ENCODE measurements at regions not wholly inside any gene's neighbourhood (a gene's known extent, or its start where the extent isn't known, plus 50 kb on each side); places are given as distances from the start of the nearest gene placed in this dataset.
"Not testable (repeated sequence)": the region's sequence is repeated elsewhere in the genome, so short reads cannot be mapped to it uniquely, and the experiment has no call there.

DNA sequence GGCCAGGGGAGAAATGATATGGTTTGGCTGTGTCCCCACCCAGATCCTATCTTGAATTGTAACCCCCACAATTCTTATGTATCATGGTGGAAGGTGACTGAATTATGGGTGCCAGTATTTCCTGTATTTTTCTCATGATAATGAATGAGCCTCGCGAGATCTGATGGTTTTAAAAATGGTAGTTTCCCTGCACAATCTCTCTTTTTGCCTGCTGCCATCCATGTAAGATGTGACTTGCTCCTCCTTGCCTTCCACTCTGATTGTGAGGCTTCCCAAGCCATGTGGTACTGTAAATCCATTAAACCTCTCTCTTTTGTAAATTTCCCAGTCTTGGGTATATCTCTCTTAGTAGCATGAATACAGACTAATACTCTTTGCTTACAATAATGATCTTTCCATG lies 1453.9 kb upstream of the B3GALT2 start:
- H3K4me3 ChIP-seq (ENCODE audit: control insufficient read depth, low read depth, low read length): no peak overlapping the region
- no peak for DNase-seq (ENCODE audit: low read depth)
- no peak for TF ChIP-seq CTCF (IDR thresholded peaks at IDR 0.05; ENCODE audit: control insufficient read depth, insufficient read depth, low read depth, low read length, missing control alignments)

DNA sequence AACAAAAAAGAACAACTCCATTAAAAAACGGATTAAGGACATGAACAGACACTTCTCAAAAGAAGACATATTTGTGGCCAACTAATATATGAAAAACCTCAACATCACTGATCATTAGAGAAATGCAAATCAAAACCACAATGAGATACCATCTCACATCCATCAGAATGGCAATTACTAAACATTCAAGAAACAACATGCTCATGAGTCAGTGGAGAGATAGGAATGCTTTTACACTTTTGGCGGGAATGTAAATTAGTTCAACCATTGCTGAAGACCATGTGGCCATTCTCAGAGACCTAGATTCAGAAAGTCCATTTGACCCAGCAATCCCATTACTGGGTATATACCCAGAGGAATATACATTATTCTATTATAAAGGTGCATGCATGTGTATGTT lies 1442.6 kb upstream of the B3GALT2 start:
- no peak overlapping the region for H3K4me3 ChIP-seq (ENCODE audit: control insufficient read depth, low read depth, low read length)
- no peak for DNase-seq (ENCODE audit: low read depth)
- TF ChIP-seq CTCF (IDR thresholded peaks at IDR 0.05; ENCODE audit: control insufficient read depth, insufficient read depth, low read depth, low read length, missing control alignments): no peak

- H3K4me3 ChIP-seq (ENCODE audit: control insufficient read depth, low read depth, low read length): no peak overlapping the region
- no peak for DNase-seq (ENCODE audit: low read depth)
- no peak for TF ChIP-seq CTCF (IDR thresholded peaks at IDR 0.05; ENCODE audit: control insufficient read depth, insufficient read depth, low read depth, low read length, missing control alignments)
Observed at GRCh38 chr1:194624833-194625232, 1438.4 kb upstream of the B3GALT2 start.

GRCh38 chr1:194618101-194618500 lies 1431.7 kb upstream of the B3GALT2 start:
- TF ChIP-seq CTCF (IDR thresholded peaks at IDR 0.05; ENCODE audit: control insufficient read depth, insufficient read depth, low read depth, low read length, missing control alignments): no peak
- DNase-seq (ENCODE audit: low read depth): no peak

GRCh38 chr1:194617272-194617671 lies 1430.9 kb upstream of the B3GALT2 start:
- H3K4me3 ChIP-seq (ENCODE audit: control insufficient read depth, low read depth, low read length): not testable (repeated sequence)

More at GRCh38 chr1:194618101-194618500, 1431.7 kb upstream of the B3GALT2 start:
- no peak overlapping the region for H3K4me3 ChIP-seq (ENCODE audit: control insufficient read depth, low read depth, low read length)

GRCh38 chr1:194616835-194617234 lies 1430.4 kb upstream of the B3GALT2 start:
- no peak for TF ChIP-seq CTCF (IDR thresholded peaks at IDR 0.05; ENCODE audit: control insufficient read depth, insufficient read depth, low read depth, low read length, missing control alignments)
- no peak for DNase-seq (ENCODE audit: low read depth)
- H3K4me3 ChIP-seq (ENCODE audit: control insufficient read depth, low read depth, low read length): no peak overlapping the region

More at GRCh38 chr1:194617272-194617671, 1430.9 kb upstream of the B3GALT2 start:
- not testable (repeated sequence) for DNase-seq (ENCODE audit: low read depth)

DNA sequence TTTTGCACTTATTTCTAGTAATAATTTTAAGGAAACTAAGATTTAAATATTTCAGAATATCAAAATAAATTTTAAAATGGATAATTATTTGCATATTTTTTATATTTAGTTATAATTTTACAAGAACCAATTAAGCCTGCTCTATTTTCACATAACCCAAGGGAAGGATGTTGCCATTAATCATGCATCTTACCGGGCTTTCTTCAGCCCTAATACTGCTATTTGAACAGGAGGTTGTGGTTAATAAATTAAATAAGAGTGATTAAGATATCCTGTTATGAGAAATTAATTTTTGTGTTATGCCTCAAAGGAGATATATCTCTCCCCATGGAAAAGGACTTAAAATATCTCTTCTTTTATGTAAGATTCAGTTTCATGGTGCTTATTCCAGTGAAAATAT lies 1415.8 kb upstream of the B3GALT2 start:
- DNase-seq (ENCODE audit: low read depth): no peak
- no peak for TF ChIP-seq CTCF (IDR thresholded peaks at IDR 0.05; ENCODE audit: control insufficient read depth, insufficient read depth, low read depth, low read length, missing control alignments)
- H3K4me3 ChIP-seq (ENCODE audit: control insufficient read depth, low read depth, low read length): no peak overlapping the region

Data from AG09309 (cell line).